ENCODE measurements at regions not wholly inside any gene's neighbourhood (a gene's known extent, or its start where the extent isn't known, plus 50 kb on each side); places are given as distances from the start of the nearest gene placed in this dataset.

DNA sequence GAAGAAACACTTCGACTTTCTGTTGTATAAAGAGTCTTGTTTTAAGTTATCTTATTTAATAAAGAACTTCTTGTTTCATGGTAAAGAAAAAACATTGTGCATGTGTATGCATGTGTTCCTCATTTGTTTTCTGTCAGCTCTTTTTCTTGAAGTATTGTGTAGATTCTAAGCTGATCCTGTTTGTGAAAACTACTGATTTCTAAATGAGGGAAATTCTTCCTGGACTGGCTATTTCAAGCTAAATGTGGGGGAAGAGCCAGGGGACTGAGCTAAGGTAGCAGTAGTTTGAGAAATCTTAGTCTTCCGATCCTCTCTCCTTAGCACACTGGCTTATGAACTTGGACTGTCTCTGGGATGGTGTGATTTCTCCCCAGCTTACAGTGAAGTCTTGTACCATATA lies 56.4 kb upstream of the RBMS1 start:
- FAIRE-seq: no peak
- POLR2A ChIA-PET: interaction anchor here (0.7 kb wide), 1 partner anchor 230 kb away, joined by 3 read pairs; no protein-coding TSS in a partner anchor

DNA sequence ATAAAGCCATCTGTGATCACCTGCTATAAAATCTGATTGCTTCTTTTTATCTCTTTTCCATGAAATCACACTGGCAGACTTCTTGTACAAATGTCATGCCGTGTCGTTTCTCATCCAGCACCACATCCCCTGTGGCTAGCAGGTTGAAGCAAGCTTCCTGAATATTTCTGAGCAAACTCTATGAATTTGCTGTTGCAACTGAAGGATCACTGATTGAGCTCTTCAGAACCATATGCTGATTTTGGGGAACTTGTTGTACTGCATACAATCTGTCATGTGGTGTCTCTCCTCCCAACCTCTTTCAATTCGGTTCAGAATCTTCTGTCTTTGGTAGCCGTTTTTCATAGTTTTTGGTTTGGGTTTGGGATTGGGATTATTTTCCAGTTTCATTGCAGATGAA lies 57.7 kb upstream of the RBMS1 start:
- CTCF ChIA-PET: no interaction called here

More for the DNA sequence above, 56.4 kb upstream of the RBMS1 start:
- no peak overlapping the region for H3K4me3 ChIP-seq
- TF ChIP-seq KDM1A (IDR thresholded peaks at IDR 0.05; ENCODE audit: low read depth): no peak
- TF ChIP-seq, protein P1, sequence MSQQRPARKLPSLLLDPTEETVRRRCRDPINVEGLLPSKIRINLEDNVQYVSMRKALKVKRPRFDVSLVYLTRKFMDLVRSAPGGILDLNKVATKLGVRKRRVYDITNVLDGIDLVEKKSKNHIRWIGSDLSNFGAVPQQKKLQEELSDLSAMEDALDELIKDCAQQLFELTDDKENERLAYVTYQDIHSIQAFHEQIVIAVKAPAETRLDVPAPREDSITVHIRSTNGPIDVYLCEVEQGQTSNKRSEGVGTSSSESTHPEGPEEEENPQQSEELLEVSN (IDR thresholded peaks at IDR 0.05; ENCODE audit: borderline replicate concordance, low read depth): no peak
- no peak for TF ChIP-seq CBX8 (IDR thresholded peaks at IDR 0.05)
- no peak for TF ChIP-seq CTCF (IDR thresholded peaks at IDR 0.05)
- no peak for TF ChIP-seq EHF (CRISPR knock-in tag; IDR thresholded peaks at IDR 0.05)
- TF ChIP-seq JUNB (IDR thresholded peaks at IDR 0.05): no peak
- TF ChIP-seq, protein P2, sequence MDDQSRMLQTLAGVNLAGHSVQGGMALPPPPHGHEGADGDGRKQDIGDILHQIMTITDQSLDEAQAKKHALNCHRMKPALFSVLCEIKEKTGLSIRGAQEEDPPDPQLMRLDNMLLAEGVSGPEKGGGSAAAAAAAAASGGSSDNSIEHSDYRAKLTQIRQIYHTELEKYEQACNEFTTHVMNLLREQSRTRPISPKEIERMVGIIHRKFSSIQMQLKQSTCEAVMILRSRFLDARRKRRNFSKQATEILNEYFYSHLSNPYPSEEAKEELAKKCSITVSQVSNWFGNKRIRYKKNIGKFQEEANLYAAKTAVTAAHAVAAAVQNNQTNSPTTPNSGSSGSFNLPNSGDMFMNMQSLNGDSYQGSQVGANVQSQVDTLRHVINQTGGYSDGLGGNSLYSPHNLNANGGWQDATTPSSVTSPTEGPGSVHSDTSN (IDR thresholded peaks at IDR 0.05): no peak
- no peak for TF ChIP-seq ESRRA (IDR thresholded peaks at IDR 0.05; ENCODE audit: borderline replicate concordance, low read length)
- TF ChIP-seq FOSL2 (IDR thresholded peaks at IDR 0.05): no peak
- TF ChIP-seq FOSL2 (CRISPR knock-in tag; IDR thresholded peaks at IDR 0.05): no peak
- no peak for TF ChIP-seq MAZ (IDR thresholded peaks at IDR 0.05; ENCODE audit: borderline replicate concordance, low read depth, low read length)
- TF ChIP-seq FOSB (CRISPR knock-in tag; IDR thresholded peaks at IDR 0.05): no peak
- no peak for TF ChIP-seq RARB (CRISPR knock-in tag; IDR thresholded peaks at IDR 0.05)
- TF ChIP-seq NPAS2 (CRISPR knock-in tag; IDR thresholded peaks at IDR 0.05; ENCODE audit: borderline replicate concordance): no peak
- TF ChIP-seq POLR2A (IDR thresholded peaks at IDR 0.05; ENCODE audit: low read length): no peak
- no peak for TF ChIP-seq ZNF302 (CRISPR knock-in tag; IDR thresholded peaks at IDR 0.05)
- CTCF ChIA-PET: no interaction called here
- no peak for DNase-seq (ENCODE audit: low read depth in 1 of 2, low spot score in 1 of 2)
- no peaks in the 10 kb centered on the region for H3K4me1 ChIP-seq
- H3K27ac ChIP-seq: no peak overlapping the region
- no peak overlapping the region for H3K4me2 ChIP-seq
- no peak for ATAC-seq
- H3K9me3 ChIP-seq: 0 out of 3 replicates have a peak, but pooled peaks cover 3% of the 10 kb centered on the region
- WGBS (ENCODE audit: missing lambda C conversion rate): 56% methylated on average over 2 of the region's 2 CpGs

DNA sequence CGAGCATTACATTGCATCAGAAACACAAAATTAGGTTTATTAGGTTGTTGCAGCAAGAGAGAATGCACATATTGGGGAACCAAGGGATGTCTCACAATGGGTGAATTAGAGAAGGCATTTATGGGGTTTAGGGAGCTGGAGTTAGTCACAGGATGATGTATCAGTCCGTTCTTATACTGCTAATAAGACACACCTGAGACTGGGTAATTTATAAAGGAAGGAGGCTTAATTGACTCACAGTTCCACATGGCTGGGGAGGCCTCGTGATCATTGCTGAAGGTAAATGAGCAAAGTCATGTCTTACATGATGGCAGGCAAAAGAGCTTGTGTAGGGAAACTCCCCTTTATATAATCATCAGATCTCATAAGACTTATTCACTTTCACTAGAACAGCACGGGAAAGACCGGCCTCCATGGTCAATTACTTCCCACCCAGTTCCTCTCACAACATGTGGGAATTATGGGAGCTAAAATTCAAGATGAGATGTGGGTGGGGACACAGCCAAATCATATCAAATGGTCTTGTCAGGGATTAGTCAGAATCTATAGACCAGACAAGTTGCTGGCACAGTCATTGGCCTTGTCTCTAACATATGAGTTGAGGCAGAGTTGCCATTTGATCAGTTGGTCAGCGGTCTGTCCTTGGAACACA lies 61.9 kb upstream of the RBMS1 start:
- WGBS (ENCODE audit: missing lambda C conversion rate): 89% methylated on average over 6 of the region's 6 CpGs
- no peak overlapping the region for H3K4me3 ChIP-seq
- no peaks in the 10 kb centered on the region; the same call in 2 of the 3 replicates for H3K9me3 ChIP-seq
- FAIRE-seq (no peak), ATAC-seq (no peak), DNase-seq (ENCODE audit: low read depth in 1 of 2, low spot score in 1 of 2) (no peak)
- TF ChIP-seq, protein P2 (IDR thresholded peaks at IDR 0.05): no peak
- TF ChIP-seq RNF2 (IDR thresholded peaks at IDR 0.05; ENCODE audit: borderline replicate concordance, low read depth) (no peak), HOXB13 (CRISPR knock-in tag; IDR thresholded peaks at IDR 0.05; ENCODE audit: low read depth) (no peak), CHD4 (IDR thresholded peaks at IDR 0.05; ENCODE audit: borderline replicate concordance) (no peak), POLR2A (IDR thresholded peaks at IDR 0.05; ENCODE audit: low read length) (no peak), CBX8 (IDR thresholded peaks at IDR 0.05) (no peak), NFE2L2 (conservative IDR thresholded peaks at IDR 0.05; ENCODE audit: low read length) (no peak)
- TF ChIP-seq, protein P3, sequence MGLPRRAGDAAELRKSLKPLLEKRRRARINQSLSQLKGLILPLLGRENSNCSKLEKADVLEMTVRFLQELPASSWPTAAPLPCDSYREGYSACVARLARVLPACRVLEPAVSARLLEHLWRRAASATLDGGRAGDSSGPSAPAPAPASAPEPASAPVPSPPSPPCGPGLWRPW (IDR thresholded peaks at IDR 0.05): no peak
- TF ChIP-seq, protein P4, sequence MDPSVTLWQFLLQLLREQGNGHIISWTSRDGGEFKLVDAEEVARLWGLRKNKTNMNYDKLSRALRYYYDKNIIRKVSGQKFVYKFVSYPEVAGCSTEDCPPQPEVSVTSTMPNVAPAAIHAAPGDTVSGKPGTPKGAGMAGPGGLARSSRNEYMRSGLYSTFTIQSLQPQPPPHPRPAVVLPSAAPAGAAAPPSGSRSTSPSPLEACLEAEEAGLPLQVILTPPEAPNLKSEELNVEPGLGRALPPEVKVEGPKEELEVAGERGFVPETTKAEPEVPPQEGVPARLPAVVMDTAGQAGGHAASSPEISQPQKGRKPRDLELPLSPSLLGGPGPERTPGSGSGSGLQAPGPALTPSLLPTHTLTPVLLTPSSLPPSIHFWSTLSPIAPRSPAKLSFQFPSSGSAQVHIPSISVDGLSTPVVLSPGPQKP (IDR thresholded peaks at IDR 0.05; ENCODE audit: low read depth, low read length): no peak
- ChIA-PET CTCF (no interaction called here), POLR2A (no interaction called here)
- no peaks in the 10 kb centered on the region; the same call in 2 of the 3 replicates for H3K4me1 ChIP-seq
- no peak overlapping the region for H3K4me2 ChIP-seq
- H3K27ac ChIP-seq: no peak overlapping the region

More for the DNA sequence above, 57.7 kb upstream of the RBMS1 start:
- no peak overlapping the region for H3K4me2 ChIP-seq
- H3K9me3 ChIP-seq: 0 out of 3 replicates have a peak, but pooled peaks cover 3% of the 10 kb centered on the region
- DNase-seq (ENCODE audit: low read depth in 1 of 2, low spot score in 1 of 2) (no peak), FAIRE-seq (no peak), ATAC-seq (no peak)
- no peaks in the 10 kb centered on the region for H3K4me1 ChIP-seq
- WGBS (ENCODE audit: missing lambda C conversion rate): 54% methylated on average over 4 of the region's 4 CpGs
- no peak overlapping the region for H3K27ac ChIP-seq
- TF ChIP-seq RAD21 (conservative IDR thresholded peaks at IDR 0.05 in 1 of 2, IDR thresholded peaks at IDR 0.05 in 1 of 2): 0 out of 5 replicates have a peak, but pooled peaks of 1 of the 2 experiments have one; percentile 3
- TF ChIP-seq ZC3H11A (IDR thresholded peaks at IDR 0.05): no peak
- POLR2A ChIA-PET: no interaction called here
- H3K4me3 ChIP-seq: no peak overlapping the region
